Uterus (tissue), 2 donors: ENCODE measurements at regions not wholly inside any gene's neighbourhood (a gene's known extent, or its start where the extent isn't known, plus 50 kb on each side); places are given as distances from the start of the nearest gene placed in this dataset.

Experiments used
- CTCF ChIP-seq, 4 experiments: fragments of 200-600 bp in 2 of 4; fragments of 450-650 bp in 2 of 4; sonication (generic) in 2 of 4; IDR thresholded peaks; one replicate each; pipeline ENCODE4 v1.5.1; 2016 to 2019; ENCODE audit warnings: antibody characterized with exemption in 4 of 4, mild to moderate bottlenecking in 2 of 4, moderate library complexity in 1 of 4
- POLR2A ChIP-seq, 2 donors: fragments of 450-650 bp; IDR thresholded peaks; one replicate each; pipeline ENCODE4 v1.6.1; 2016; ENCODE audit warnings: antibody characterized with exemption in 2 of 2, mild to moderate bottlenecking in 1 of 2, moderate library complexity in 1 of 2

- no peak for TF ChIP-seq CTCF (IDR thresholded peaks at IDR 0.05)
- no peak for TF ChIP-seq POLR2A (IDR thresholded peaks at IDR 0.05)
Observed at GRCh38 chr4:38241541-38241940, 281.3 kb downstream of the PTTG2 start.
